NCI-H187 (cell line): ENCODE measurements at regions not wholly inside any gene's neighbourhood (a gene's known extent, or its start where the extent isn't known, plus 50 kb on each side); places are given as distances from the start of the nearest gene placed in this dataset.

Source experiments
- DNase-seq, 2 experiments: peaks; one replicate each; lab custom pipeline; 2025; lab: John Stamatoyannopoulos, UW

GRCh38 chrX:149152941-149153340 is 352.2 kb downstream of the IDS start:
- no peak for DNase-seq

- DNase-seq = no peak
Measured at GRCh38 chrX:149151805-149152757, 353.0 kb downstream of the IDS start.

GRCh38 chrX:149145845-149146285 is 359.2 kb downstream of the IDS start:
- DNase-seq = no peak

GRCh38 chrX:149131774-149132173 is 373.3 kb downstream of the IDS start:
- no peak for DNase-seq

- DNase-seq = no peak
Measured at GRCh38 chrX:149129767-149130166, 375.3 kb downstream of the IDS start.

- DNase-seq = no peak
Measured at GRCh38 chrX:149124526-149125108, 380.5 kb downstream of the IDS start.

- no peak for DNase-seq
Measured at GRCh38 chrX:149121206-149121920, 383.7 kb downstream of the IDS start.

- no peak for DNase-seq
Measured at GRCh38 chrX:149120459-149120858, 384.6 kb downstream of the IDS start.

GRCh38 chrX:149114874-149115273 is 390.2 kb downstream of the IDS start:
- no peak for DNase-seq

- DNase-seq = no peak
Measured at GRCh38 chrX:149114001-149114400, 391.1 kb downstream of the IDS start.

GRCh38 chrX:149097786-149098185 is 407.3 kb downstream of the IDS start:
- DNase-seq = no peak

GRCh38 chrX:149092179-149092578 is 412.9 kb downstream of the IDS start:
- no peak for DNase-seq

- no peak for DNase-seq
Measured at GRCh38 chrX:149079805-149080406, 425.2 kb downstream of the IDS start.

GRCh38 chrX:149074398-149074797 is 430.7 kb downstream of the IDS start:
- no peak for DNase-seq

GRCh38 chrX:149073479-149073878 is 431.6 kb downstream of the IDS start:
- no peak for DNase-seq

GRCh38 chrX:149069899-149070298 is 435.2 kb downstream of the IDS start:
- no peak for DNase-seq

GRCh38 chrX:149060921-149061320 is 444.2 kb downstream of the IDS start:
- DNase-seq = no peak
